SK-N-SH treated with all-trans-retinoic acid at 6 μM for 48 hours (cell line): ENCODE measurements at regions not wholly inside any gene's neighbourhood (a gene's known extent, or its start where the extent isn't known, plus 50 kb on each side); places are given as distances from the start of the nearest gene placed in this dataset.

ENCODE experiments used
- ARNTL ChIP-seq: fragments of 450-650 bp; formaldehyde crosslinking; IDR thresholded peaks from 2 replicates; pipeline ENCODE4 v1.5.0; 2020; ENCODE audit warnings: low read depth, mild to moderate bottlenecking, moderate library complexity, borderline replicate concordance
- ISL1 ChIP-seq: fragments of 250-450 bp; sonication (Bioruptor Pico); IDR thresholded peaks from 2 replicates; pipeline ENCODE4 v2.1.2; 2022; ENCODE audit warnings: mild to moderate bottlenecking, moderate library complexity
- SNAI2 ChIP-seq: fragments of 250-450 bp; sonication (Bioruptor Pico); IDR thresholded peaks from 2 replicates; pipeline ENCODE4 v1.5.0; 2020; ENCODE audit warnings: mild to moderate bottlenecking, moderate library complexity
- TCF4 ChIP-seq: fragments of 250-450 bp; sonication (Bioruptor Pico); IDR thresholded peaks from 2 replicates; pipeline ENCODE4 v1.8.0; 2021; ENCODE audit warnings: mild to moderate bottlenecking, moderate library complexity, borderline replicate concordance
- TOX ChIP-seq: fragments of 250-450 bp; sonication (Bioruptor Pico); IDR thresholded peaks from 2 replicates; pipeline ENCODE4 v1.8.0; 2021; ENCODE audit warnings: mild to moderate bottlenecking, moderate library complexity, borderline replicate concordance
- ZFP3 ChIP-seq: fragments of 250-450 bp; sonication (Bioruptor Pico); IDR thresholded peaks from 2 replicates; pipeline ENCODE4 v1.5.0; 2020; ENCODE audit warnings: mild to moderate bottlenecking, moderate library complexity
- ZFP30 ChIP-seq: fragments of 450-650 bp; formaldehyde crosslinking; IDR thresholded peaks from 2 replicates; pipeline ENCODE4 v1.5.0; 2022; ENCODE audit warnings: mild to moderate bottlenecking, moderate library complexity
- ZNF565 ChIP-seq: fragments of 450-650 bp; formaldehyde crosslinking; conservative IDR thresholded peaks from 2 replicates; pipeline ENCODE4 v1.5.0; 2020; ENCODE audit warnings: low read depth, mild to moderate bottlenecking, moderate library complexity
- ZNF70 ChIP-seq: fragments of 450-650 bp; formaldehyde crosslinking; IDR thresholded peaks from 2 replicates; pipeline ENCODE4 v1.5.0; 2020; ENCODE audit warnings: mild to moderate bottlenecking, moderate library complexity
- TF ChIP-seq, protein P1 (sequence below): fragments of 250-450 bp; sonication (Bioruptor Pico); IDR thresholded peaks from 2 replicates; pipeline ENCODE4 v1.8.0; 2020; ENCODE audit warnings: mild to moderate bottlenecking, moderate library complexity, borderline replicate concordance
- TF ChIP-seq, protein P2 (sequence below): fragments of 250-450 bp; sonication (Bioruptor Pico); IDR thresholded peaks from 2 replicates; pipeline ENCODE4 v1.5.1; 2020; ENCODE audit warnings: low read depth, mild to moderate bottlenecking, moderate library complexity
- TF ChIP-seq, protein P3 (sequence below): fragments of 250-450 bp; sonication (Bioruptor Pico); IDR thresholded peaks from 2 replicates; pipeline ENCODE4 v1.5.1; 2021; ENCODE audit warnings: mild to moderate bottlenecking, moderate library complexity

DNA sequence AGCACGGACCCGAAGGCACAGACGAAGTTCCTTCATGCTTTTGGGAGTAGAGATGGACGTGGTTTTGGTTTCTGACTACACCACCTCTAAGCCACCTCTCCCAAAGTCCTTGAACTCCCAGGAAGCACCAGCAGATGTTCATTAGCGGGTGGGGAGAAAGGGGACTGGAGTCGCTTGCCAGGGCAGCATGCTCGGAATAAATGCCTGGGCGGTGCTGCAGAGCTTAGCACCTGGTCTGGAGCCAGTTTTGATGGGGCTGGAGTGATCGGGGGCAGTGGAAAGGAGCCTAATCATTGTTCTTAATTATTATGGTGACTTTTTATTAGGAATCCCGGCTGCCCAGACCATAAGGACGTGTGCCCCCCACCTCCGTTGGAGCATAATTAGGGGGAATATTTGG lies 220.8 kb downstream of the TFCP2L1 start:
- TF ChIP-seq TCF4 (CRISPR knock-in tag) (no peak), ISL1 (CRISPR knock-in tag) (no peak), SNAI2 (CRISPR knock-in tag) (no peak), TOX (CRISPR knock-in tag) (no peak), ARNTL (CRISPR knock-in tag) (no peak), ZNF70 (CRISPR knock-in tag) (no peak), ZNF565 (CRISPR knock-in tag) (no peak), ZFP3 (CRISPR knock-in tag) (no peak), ZFP30 (CRISPR knock-in tag) (no peak)
- TF ChIP-seq, protein P1, sequence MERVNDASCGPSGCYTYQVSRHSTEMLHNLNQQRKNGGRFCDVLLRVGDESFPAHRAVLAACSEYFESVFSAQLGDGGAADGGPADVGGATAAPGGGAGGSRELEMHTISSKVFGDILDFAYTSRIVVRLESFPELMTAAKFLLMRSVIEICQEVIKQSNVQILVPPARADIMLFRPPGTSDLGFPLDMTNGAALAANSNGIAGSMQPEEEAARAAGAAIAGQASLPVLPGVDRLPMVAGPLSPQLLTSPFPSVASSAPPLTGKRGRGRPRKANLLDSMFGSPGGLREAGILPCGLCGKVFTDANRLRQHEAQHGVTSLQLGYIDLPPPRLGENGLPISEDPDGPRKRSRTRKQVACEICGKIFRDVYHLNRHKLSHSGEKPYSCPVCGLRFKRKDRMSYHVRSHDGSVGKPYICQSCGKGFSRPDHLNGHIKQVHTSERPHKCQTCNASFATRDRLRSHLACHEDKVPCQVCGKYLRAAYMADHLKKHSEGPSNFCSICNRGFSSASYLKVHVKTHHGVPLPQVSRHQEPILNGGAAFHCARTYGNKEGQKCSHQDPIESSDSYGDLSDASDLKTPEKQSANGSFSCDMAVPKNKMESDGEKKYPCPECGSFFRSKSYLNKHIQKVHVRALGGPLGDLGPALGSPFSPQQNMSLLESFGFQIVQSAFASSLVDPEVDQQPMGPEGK = no peak
- TF ChIP-seq, protein P2, sequence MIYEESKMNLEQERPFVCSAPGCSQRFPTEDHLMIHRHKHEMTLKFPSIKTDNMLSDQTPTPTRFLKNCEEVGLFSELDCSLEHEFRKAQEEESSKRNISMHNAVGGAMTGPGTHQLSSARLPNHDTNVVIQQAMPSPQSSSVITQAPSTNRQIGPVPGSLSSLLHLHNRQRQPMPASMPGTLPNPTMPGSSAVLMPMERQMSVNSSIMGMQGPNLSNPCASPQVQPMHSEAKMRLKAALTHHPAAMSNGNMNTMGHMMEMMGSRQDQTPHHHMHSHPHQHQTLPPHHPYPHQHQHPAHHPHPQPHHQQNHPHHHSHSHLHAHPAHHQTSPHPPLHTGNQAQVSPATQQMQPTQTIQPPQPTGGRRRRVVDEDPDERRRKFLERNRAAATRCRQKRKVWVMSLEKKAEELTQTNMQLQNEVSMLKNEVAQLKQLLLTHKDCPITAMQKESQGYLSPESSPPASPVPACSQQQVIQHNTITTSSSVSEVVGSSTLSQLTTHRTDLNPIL (CRISPR knock-in tag) = no peak
- TF ChIP-seq, protein P3, sequence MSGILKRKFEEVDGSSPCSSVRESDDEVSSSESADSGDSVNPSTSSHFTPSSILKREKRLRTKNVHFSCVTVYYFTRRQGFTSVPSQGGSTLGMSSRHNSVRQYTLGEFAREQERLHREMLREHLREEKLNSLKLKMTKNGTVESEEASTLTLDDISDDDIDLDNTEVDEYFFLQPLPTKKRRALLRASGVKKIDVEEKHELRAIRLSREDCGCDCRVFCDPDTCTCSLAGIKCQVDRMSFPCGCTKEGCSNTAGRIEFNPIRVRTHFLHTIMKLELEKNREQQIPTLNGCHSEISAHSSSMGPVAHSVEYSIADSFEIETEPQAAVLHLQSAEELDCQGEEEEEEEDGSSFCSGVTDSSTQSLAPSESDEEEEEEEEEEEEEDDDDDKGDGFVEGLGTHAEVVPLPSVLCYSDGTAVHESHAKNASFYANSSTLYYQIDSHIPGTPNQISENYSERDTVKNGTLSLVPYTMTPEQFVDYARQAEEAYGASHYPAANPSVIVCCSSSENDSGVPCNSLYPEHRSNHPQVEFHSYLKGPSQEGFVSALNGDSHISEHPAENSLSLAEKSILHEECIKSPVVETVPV (CRISPR knock-in tag) = no peak
